Sigmoid colon (tissue), 3 donors: ENCODE measurements at regions not wholly inside any gene's neighbourhood (a gene's known extent, or its start where the extent isn't known, plus 50 kb on each side); places are given as distances from the start of the nearest gene placed in this dataset.

Experiments
- POLR2A ChIP-seq, 2 donors: fragments of 450-650 bp; IDR thresholded peaks; one replicate each; pipeline ENCODE4 v1.6.1; 2016; ENCODE audit warnings: antibody characterized with exemption in 2 of 2, mild to moderate bottlenecking in 2 of 2, moderate library complexity in 2 of 2
- TF ChIP-seq, protein P1 (sequence below), 4 experiments: fragments of 450-650 bp in 3 of 4; fragments of 200-600 bp in 1 of 4; IDR thresholded peaks; one replicate each; pipeline ENCODE4 v1.5.1; 2016 to 2019; ENCODE audit warnings: antibody characterized with exemption in 4 of 4, mild to moderate bottlenecking in 3 of 4, moderate library complexity in 2 of 4

DNA sequence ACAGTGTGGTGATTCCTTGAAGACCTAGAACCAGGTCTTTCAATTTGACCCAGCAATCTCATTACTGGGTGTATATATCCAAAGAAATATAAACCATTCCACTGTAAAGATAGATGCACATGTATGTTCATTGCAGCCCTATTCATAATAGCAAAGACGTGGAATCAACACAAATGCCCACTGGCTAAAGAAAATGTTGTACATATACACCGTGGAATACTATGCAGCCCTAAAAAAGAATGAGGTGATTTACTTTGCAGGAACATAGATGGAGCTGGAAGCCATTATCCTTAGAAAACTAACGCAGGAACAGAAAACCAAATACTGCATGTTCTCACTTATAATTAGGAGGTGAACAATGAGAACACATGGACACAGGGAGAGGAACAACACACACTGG, 278.0 kb upstream of the KCND2 start:
- no peak for TF ChIP-seq POLR2A (IDR thresholded peaks at IDR 0.05)
- TF ChIP-seq, protein P1, sequence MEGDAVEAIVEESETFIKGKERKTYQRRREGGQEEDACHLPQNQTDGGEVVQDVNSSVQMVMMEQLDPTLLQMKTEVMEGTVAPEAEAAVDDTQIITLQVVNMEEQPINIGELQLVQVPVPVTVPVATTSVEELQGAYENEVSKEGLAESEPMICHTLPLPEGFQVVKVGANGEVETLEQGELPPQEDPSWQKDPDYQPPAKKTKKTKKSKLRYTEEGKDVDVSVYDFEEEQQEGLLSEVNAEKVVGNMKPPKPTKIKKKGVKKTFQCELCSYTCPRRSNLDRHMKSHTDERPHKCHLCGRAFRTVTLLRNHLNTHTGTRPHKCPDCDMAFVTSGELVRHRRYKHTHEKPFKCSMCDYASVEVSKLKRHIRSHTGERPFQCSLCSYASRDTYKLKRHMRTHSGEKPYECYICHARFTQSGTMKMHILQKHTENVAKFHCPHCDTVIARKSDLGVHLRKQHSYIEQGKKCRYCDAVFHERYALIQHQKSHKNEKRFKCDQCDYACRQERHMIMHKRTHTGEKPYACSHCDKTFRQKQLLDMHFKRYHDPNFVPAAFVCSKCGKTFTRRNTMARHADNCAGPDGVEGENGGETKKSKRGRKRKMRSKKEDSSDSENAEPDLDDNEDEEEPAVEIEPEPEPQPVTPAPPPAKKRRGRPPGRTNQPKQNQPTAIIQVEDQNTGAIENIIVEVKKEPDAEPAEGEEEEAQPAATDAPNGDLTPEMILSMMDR (IDR thresholded peaks at IDR 0.05), result no peak
